Psoas muscle (tissue), 7 donors: ENCODE measurements at regions not wholly inside any gene's neighbourhood (a gene's known extent, or its start where the extent isn't known, plus 50 kb on each side); places are given as distances from the start of the nearest gene placed in this dataset.

Experiments
- ATAC-seq, 4 donors: fragments of 200-7000 bp; cut with Tn5 transposase; one replicate each; pipeline ENCODE4 v1.9.1; 2020; ENCODE audit warnings: moderate library complexity in 3 of 4, mild to moderate bottlenecking in 2 of 4
- DNase-seq, 2 donors: peaks; one replicate each; pipeline ENCODE4 v3.0.0-alpha.2; 2020
- H3K27ac ChIP-seq: fragments of 200-600 bp; one replicate; pipeline ENCODE4 v1.8.0; 2022
- H3K27me3 ChIP-seq, 3 donors: fragments of 200-600 bp in 1 of 3; one replicate each; pipeline versions ENCODE4 v1.6.1 to v1.8.0; 2013 to 2022; ENCODE audit warnings: low read length in 2 of 3, mild to moderate bottlenecking in 2 of 3, moderate library complexity in 1 of 3; ENCODE audit not compliant: insufficient read depth in 3 of 3
- H3K36me3 ChIP-seq, 2 donors: fragments of 200-600 bp in 1 of 2; one replicate each; pipeline versions ENCODE4 v1.6.1 to v1.8.0; 2013 to 2022; ENCODE audit warnings: low read depth in 1 of 2, mild to moderate bottlenecking in 1 of 2, moderate library complexity in 1 of 2; ENCODE audit not compliant: insufficient read depth in 1 of 2
- H3K4me1 ChIP-seq: fragments of 200-600 bp; one replicate; pipeline ENCODE4 v1.8.0; 2022
- H3K4me3 ChIP-seq: fragments of 200-600 bp; one replicate; pipeline ENCODE4 v1.8.0; 2022; ENCODE audit warnings: mild to moderate bottlenecking
- H3K9me3 ChIP-seq: fragments of 200-600 bp; one replicate; pipeline ENCODE4 v1.8.0; 2022
- WGBS, 3 donors: extraction: QIAGEN DNeasy Blood & Tissue Kit; methylation state at CpG; one replicate each; pipeline versions ENCODE4 v1.1.6 to v1.1.7; 2013; 5-methylcytosine and 5-hydroxymethylcytosine counted together
- intact Hi-C, 2 donors: fragments of 100-400 bp; cut with DNase I; formaldehyde crosslinking; loops; one replicate each; pipeline versions ENCODE4 v1.11.0 to v1.14.2; 2022
- TF ChIP-seq, protein P1 (sequence below): fragments of 200-600 bp; IDR thresholded peaks from one replicate; pipeline ENCODE4 v1.8.0; 2022; ENCODE audit warnings: antibody characterized with exemption
- donor health status: healthy with polysubstance abuse.
- donor health status: DM: no; HTN: no; CAD: no; lungs with moderate emphysema.
- donor health status: Bipolar disorder and iron deficiency.
- donor health status: healthy.
- donor health status: DM: yes; HTN: yes; CAD: no.
- donor health status: DM: no; HTN: no; CAD: no.
- donor health status: DM: yes; HTN: yes; CAD: no.

GRCh38 chr12:127237151-127237550, 1029.8 kb upstream of the TMEM132C start:
- Histone ChIP-seq H3K4me3 (no peak overlapping the region), H3K9me3 (no peaks in the 10 kb centered on the region), H3K36me3 (no peaks in the 10 kb centered on the region), H3K4me1 (no peaks in the 10 kb centered on the region), H3K27ac (no peak overlapping the region), H3K27me3 (no peaks in the 10 kb centered on the region)
- WGBS, 3 donors, result 44 to 57% (median 50%) methylated on average over 9 of the region's 9 CpGs
- intact Hi-C loops, result no loop called here
- TF ChIP-seq, protein P1, sequence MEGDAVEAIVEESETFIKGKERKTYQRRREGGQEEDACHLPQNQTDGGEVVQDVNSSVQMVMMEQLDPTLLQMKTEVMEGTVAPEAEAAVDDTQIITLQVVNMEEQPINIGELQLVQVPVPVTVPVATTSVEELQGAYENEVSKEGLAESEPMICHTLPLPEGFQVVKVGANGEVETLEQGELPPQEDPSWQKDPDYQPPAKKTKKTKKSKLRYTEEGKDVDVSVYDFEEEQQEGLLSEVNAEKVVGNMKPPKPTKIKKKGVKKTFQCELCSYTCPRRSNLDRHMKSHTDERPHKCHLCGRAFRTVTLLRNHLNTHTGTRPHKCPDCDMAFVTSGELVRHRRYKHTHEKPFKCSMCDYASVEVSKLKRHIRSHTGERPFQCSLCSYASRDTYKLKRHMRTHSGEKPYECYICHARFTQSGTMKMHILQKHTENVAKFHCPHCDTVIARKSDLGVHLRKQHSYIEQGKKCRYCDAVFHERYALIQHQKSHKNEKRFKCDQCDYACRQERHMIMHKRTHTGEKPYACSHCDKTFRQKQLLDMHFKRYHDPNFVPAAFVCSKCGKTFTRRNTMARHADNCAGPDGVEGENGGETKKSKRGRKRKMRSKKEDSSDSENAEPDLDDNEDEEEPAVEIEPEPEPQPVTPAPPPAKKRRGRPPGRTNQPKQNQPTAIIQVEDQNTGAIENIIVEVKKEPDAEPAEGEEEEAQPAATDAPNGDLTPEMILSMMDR, result no peak
- ATAC-seq (no peak), DNase-seq (no peak)

DNA sequence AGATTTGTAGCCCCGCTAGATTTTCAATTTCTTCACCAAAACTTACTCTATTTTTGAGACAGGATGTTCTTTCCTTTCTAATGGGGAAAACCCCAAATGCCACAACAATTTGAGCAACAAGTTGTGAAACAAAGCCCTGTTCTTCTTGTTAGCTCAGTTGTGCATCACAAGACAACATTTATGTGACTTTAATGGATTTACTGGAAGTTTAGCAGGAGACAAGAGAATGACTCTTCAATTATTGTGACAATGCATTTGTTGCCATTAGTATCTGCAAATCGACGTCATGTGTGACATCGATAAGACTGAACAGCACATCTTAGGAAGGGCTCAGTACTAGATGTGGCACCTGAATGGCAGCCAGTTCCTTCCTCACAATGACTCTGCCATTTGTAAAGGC, 1028.9 kb upstream of the TMEM132C start:
- WGBS, 3 donors, result 86 to 97% (median 95%) methylated on average over 4 of the region's 4 CpGs
- Histone ChIP-seq H3K4me1 (no peaks in the 10 kb centered on the region), H3K27me3 (no peaks in the 10 kb centered on the region), H3K27ac (no peak overlapping the region), H3K36me3 (no peaks in the 10 kb centered on the region), H3K4me3 (no peak overlapping the region), H3K9me3 (no peaks in the 10 kb centered on the region)
- DNase-seq, result no peak
- TF ChIP-seq, protein P1, result no peak
- no peak for ATAC-seq
- intact Hi-C loops, result no loop called here

DNA sequence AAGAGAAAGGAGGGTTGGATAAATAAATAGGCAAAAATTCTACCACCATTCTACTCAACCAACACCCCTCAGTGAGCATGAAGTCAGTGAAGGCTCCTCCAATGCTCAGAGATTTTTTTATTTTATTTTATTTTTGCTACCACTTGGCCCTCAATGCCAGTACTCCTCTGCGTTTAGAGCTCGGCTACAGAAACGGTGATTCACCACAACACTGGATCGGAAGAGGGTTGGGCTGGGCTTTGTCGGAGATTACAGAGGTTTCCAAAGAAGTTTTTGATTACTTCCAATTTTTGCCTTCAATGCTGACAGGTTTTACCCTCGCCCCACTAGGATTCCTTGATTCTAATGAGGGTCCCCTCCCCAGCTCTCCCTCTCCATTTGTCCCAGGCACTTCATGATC, 1027.2 kb upstream of the TMEM132C start:
- Histone ChIP-seq H3K4me3 (no peak overlapping the region), H3K9me3 (no peaks in the 10 kb centered on the region), H3K4me1 (no peaks in the 10 kb centered on the region), H3K27me3 (no peaks in the 10 kb centered on the region), H3K36me3 (no peaks in the 10 kb centered on the region), H3K27ac (no peak overlapping the region)
- intact Hi-C loops, result no loop called here
- no peak for DNase-seq
- WGBS, 3 donors, result 86 to 91% (median 88%) methylated on average over 6 of the region's 6 CpGs
- ATAC-seq, result no peak
- TF ChIP-seq, protein P1, result no peak

- ATAC-seq (no peak), DNase-seq (no peak)
- Histone ChIP-seq H3K4me3 (no peak overlapping the region), H3K9me3 (no peaks in the 10 kb centered on the region), H3K36me3 (no peaks in the 10 kb centered on the region), H3K27me3 (no peaks in the 10 kb centered on the region), H3K4me1 (no peaks in the 10 kb centered on the region), H3K27ac (no peak overlapping the region)
- WGBS, 3 donors, result 48 to 65% (median 56%) methylated on average over 6 of the region's 6 CpGs
- TF ChIP-seq, protein P1, result no peak
- intact Hi-C loops, result no loop called here
These were observed 1026.6 kb upstream of the TMEM132C start for GRCh38 chr12:127240249-127240929.
